ENCODE measurements at regions not wholly inside any gene's neighbourhood (a gene's known extent, or its start where the extent isn't known, plus 50 kb on each side); places are given as distances from the start of the nearest gene placed in this dataset.

DNA sequence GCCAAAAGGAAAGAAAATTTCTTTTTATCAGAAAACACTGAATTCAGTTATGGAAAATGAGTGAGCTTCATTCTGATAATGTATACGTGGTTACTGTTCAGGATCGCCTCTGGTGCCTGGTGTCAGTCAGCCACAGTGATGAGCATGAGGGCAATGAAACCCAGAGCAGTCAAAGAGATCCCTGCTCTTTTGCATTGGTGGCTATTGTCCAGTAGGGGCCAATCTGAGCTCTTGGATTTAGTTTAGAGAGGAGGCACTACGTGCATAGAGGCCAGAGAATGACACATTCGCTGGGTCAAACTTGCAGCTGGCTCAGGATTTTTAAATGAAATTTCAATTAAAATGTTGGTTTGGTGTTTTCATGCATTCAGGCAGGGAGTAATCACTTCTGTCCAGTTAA is 522.9 kb downstream of the TMEM182 start:
- no peak for DNase-seq

DNA sequence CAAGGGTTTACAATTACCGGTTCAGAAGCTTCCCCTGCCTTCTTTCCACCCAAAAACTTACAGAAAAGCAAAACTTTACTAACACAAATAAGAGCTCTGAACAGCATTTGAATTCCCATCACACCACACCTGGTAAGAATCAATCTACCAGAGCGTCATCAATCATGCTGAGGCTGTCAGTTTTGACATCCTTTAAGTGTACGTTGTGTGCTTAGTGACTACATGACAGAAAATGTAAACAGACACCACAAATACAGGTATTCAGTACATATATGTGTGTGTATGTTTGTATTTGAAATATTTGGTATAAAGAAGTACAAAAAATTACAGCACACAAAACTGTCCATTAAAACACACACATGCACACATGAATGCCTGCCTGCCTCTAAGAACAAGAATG is 523.5 kb downstream of the TMEM182 start:
- DNase-seq, result no peak

DNA sequence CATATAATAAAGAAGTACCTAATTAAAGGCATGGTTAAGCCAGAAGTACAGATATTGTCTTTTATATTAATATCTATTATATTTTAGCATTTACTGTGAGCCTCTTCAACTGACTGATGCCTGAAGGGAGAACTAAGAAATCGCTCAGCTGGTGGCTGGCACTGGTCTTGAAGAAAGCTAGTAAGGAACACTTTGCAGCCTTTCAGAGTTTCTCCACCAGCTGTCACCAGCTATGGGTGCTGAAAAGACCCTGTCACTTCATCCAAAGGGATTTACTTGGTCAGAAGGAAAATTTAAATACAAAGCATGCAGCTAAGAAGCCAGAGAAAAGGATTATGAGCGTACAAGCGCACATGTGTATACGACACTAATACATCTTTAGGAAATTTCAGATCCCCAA is 525.9 kb downstream of the TMEM182 start:
- DNase-seq, result no peak

DNA sequence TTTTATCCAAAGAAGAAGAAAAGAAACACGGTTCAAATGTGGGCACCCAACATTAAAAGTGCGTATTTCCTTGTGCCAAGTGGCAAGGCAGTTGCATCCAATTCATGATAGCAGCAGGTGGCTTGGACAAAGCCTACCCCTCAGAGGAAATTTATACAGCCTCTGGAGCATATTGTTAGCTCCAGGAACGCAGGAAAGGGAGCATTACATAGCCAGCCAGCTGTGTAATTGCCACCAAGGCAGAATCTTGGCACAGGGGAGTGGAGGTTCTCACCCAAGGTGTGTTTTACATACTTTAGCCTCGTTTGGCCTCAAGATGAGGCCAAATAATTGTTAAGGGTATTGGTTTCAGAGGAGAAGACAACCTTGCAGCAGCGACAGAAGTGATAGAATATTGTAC is 526.9 kb downstream of the TMEM182 start:
- DNase-seq, result no peak

DNA sequence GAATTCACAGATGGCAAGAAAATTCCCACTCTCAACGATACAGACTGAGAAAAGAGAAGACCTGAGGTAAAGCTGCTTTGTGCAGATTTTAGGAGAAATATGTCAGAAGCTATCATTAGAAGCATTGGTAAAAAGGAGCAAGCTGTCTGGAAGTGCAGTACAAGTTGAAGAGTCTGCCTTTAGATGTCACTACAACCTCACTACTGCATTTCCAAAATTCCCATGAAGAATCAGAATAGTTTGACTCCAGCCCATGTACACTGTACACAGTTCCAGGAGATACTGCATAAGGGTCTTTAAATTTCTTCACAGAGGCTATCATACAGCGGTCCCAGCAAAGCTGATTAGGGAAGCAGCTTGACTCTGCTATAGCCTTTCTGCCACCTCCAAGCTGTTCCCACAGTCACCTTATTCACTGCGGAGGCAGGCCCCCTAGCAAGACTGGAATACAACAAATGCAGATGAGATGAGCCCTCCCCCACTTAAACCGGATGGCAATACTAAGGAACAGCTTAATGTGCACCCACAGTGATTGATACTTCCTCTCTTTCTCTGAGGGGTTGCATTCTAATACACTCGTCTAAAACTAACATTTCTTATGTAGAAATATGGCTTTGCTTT is 527.4 kb downstream of the TMEM182 start:
- no peak for DNase-seq

DNA sequence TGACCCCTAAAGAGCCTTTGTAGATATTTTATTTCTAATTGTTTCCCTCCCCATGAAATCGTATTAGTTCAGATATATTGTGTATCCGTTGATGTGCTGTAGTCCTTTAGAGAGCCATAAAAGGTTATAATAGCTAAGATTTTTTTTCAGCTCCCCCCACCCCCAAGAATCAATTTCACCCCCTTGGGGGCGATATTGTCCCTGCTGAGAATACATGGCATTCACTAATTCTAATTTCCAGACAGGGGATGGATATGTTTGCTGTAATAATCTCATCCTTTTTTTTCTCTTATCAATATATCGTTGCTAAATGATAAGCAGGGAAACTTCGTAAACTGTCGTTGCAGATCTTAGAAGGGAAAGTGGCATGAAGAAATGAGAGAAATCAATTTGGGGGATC is 530.7 kb downstream of the TMEM182 start:
- no peak for DNase-seq

DNA sequence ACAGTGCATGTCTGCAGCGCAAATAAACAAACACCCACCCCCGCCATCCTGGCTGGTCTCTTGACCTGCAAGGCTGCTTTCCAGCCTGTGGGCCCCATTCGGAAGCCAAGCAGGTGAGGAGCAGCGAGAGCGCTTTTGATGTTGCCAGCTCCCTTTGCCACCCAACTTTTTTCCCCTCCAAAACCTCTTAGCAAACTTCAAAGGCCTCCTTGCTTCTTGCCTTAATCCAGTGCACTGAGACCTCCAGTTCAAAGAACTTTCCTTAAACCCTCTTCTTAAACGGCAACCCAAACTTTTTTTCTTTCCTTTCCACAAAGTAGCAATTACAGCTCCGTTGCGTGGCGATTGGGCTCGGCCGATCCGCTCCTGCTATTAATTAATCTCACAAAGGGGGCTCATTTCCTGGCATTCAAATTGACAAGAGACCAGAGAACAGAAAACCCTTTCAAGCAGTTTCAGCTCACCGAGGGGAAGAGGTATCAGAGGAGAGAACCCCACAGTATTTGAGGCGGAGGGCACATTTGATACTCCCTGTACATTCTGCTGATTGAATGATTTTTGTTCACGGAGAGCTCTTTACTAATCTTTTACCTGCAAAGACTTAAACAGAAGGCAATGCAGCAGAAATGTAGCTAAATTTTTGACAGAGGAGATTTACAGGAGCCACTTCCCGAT is 531.4 kb downstream of the TMEM182 start:
- DNase-seq, result no peak

DNA sequence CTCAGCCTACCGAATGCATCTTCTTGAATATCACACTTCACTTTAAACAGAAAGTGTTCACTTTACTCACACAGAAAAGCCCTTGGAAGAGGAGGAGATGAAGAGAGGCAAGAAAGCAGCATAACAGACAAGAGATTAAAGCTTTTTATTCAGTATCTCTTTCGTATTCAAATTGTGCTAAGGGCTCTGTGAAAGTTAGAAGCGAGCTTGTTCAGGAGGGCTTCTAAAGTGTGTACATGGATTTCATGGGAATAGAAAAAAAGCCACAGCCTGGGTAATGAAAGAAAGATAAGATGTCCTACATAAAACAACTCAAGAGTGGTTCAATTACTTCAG is 531.9 kb downstream of the TMEM182 start:
- DNase-seq, result no peak

DNA sequence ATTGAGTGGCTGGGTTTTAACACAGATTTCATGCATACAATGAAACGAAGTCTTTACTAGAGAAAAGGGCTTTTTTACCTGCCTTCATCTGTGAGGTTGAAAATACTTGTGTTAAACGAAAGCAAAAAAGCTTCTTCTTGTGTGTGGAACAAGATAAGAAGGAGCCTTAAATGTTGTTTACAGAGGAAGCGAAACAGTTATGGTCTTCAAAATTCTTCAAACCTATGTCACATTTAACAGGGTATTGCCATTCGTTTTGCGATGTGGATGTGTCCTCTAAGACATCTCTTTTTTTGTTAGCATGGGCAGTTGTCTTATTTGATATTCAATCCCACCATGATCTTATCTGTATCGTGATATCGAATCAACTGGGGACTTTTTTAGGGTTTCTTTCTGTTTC is 532.6 kb downstream of the TMEM182 start:
- DNase-seq, result no peak

DNA sequence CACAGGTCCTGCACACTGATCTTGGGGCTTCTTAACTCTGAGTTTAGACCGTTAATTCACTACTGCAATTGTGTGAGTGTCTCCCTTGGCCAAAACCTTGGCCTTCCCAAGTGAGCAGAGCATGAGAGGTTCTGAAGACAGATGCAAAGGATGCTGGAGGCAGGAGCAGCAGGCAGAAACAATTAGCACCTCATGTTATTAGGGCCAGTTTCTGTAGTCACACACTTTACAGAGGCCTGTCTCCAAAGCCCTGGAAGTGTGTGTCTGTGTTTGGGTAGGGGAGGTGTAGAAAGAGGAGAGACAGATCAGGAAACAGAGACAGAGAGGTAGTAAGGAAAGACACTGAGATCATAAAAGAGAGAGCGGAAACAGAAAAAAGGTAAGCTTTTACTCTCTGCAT is 533.8 kb downstream of the TMEM182 start:
- DNase-seq, result no peak

DNA sequence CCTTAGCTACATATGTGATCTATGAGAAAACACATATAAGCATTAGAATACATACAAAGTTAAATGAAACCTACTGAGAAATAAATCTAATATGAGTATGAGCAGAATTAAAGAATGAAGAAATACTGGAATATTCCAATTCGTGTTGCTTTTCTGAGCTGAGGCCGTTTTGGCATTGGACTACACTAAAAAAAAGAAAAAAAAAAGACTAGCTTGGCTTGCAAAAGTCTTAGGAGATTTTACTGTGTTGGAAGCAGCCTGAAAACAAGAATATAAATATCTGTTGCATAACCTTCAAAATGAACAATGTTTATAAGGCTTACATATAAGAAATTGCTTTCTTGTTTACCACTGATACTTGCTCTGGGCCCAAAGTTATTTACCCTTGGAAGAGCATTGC is 562.8 kb downstream of the TMEM182 start:
- no peak for DNase-seq

DNA sequence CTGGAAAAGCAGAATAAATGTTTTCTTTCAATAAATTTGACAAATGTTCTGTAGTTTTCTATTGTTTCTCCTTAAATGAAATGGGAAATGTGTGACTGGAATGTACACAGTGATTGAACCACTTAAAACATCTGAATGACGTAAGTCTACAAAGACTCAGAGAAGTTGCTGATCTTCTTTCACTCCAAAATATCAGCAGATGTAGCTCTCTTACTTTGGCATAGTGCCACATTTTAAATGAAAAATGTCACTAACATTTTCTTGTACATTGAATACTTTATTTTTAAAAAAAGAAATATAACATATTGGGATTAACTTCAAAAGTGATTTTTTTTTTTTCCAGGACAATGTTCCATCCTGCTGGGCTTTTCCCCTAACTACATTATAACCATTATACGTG is 565.6 kb downstream of the TMEM182 start:
- no peak for DNase-seq

DNA sequence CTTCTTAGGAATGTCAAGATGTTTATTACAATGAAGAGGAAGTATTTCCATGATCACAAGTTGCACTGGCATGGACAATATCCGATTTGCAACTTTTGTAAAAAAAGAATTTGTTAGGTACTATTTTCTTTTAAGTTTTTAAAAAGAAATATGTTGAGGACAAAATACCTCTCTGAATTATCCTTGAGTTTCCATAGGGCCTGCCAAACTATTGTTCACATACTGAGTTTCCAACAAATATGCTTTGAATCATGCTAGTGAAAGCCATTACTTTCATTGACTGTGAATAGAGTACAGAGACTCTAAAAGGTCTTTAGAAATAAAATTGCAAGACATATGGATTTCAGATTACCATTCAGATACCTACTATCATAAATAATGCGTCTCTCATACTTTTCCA is 566.1 kb downstream of the TMEM182 start:
- DNase-seq, result no peak

DNA sequence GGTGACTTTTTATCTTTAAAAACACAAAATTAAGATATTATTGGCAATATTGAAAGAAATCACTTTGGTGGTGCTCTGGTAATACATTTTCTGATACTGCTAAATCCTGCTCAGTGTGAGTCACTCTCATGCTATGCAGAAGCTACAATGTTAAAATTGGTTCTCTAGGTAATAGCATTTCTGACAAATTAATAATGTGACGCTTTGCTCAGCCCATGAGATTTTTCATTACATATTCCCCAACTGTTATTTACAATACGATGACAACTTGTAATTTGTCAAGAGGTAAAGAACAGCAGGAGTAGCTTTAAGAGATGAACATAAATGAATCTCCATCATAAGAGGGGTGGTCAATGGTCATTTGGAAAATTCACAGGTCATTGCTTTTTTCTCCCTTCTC is 573.6 kb downstream of the TMEM182 start:
- no peak for DNase-seq

DNA sequence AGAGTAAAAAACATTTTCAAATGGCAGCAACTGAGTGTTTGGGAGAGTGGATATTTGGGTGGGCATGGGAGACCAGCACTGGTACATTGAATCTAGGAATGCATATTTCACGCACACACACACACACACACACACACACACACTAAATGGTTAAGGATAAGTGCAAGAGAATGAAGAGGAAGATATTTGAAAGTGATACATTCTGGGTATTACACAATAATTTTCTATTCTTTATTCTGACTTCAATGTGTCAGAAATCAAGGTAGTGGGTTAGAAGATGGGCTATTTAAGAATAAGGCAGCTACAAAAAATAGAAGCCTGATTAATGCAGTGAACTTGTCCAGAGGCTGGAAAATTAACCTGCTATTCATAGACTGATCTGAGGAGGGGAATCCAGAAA is 577.0 kb downstream of the TMEM182 start:
- DNase-seq, result no peak

DNA sequence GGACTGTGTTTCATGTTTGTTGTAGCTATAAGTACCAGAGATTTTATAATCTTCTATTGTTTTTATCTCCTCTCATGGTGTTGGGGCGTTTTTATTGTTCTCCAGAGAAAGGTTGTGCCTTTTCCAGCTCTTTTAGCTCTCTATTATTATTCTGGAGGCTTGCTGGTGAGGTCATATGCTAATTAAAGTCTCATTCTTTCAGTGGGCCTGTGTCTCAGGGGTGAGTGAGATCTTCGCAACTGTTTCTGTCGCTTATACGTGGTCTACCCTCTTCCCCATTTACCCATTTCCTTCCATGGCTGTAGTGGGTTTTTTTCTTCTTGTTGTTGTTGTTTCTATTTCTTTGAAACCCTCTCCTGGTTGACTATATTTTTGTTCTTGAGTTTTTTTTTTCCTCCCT is 584.9 kb downstream of the TMEM182 start:
- DNase-seq, result no peak

DNA sequence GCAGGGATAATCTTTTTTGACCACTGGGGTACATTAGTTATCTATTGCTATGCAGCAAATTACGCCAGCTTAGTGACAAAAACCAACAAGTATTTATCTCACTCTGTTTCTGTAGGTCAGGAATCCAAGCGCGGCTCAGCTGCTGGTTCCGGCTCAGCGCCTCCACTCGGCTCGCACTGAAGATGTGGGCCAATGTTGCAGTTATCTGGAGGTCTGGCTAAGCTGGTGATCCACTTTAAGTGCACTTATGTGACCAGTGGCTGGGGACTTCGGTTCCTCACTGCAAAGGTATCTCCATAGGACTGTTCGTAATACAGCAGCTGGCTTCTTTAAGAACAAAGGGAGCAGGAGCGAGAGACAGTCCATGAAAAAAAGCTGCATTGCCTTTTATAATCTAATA is 591.9 kb downstream of the TMEM182 start:
- DNase-seq, result no peak

DNA sequence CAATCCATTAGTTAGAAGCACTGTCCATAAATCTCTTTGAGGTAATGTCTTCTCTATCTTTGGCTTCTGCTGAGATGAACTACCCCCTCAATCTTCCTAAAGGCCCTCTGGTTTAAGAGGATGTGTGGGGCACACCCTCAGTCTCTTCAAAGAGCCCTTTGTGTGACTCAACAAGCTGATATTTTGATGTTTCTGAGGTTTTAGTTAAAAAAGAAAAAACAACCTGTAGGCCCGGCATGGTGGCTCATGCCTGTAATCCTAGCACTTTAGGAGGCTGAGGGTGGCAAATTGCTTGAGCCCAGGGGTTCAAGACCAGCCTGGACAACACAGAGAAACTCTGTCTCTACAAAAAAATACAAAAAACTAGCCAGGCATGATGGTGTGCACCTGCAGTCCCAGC is 593.5 kb downstream of the TMEM182 start:
- DNase-seq, result no peak

DNA sequence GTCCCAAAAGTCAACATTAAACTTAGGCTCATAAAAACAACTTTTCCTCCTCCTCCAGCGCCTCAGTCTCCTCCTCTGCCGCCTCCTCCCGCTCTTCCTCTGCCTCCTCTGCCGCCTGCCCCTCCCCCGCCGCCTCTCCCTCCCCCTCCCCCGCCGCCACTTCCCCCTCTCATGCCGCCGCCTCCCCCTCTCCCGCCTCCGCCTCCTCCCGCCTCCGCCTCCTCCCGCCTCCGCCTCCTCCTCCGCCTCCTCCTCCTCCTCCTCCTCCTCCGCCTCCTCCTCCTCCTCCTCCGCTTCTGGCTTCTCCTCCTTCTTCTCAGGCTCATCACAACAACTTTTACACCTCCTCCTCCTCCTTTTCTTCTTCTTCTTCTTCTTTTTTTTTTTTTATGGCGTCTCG is 599.9 kb downstream of the TMEM182 start:
- no peak for DNase-seq

DNA sequence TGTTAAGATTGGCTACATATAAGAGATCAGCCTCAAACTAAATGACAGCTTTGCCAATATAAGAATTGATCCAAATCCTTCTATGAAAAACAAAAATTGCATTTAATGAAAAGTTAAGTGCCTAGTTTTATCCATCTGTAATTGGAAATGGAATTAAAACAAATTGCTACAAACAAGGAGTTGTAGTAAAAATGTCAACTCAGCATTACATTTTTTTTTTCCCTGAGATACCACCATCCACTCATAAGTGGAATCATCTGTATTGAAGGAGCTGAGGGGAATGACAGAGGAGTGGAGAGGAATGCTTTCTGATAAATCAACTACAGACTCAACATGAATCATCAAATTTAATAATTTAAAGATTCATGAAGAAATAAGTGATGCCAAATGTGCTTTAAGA is 601.8 kb downstream of the TMEM182 start:
- no peak for DNase-seq

DNA sequence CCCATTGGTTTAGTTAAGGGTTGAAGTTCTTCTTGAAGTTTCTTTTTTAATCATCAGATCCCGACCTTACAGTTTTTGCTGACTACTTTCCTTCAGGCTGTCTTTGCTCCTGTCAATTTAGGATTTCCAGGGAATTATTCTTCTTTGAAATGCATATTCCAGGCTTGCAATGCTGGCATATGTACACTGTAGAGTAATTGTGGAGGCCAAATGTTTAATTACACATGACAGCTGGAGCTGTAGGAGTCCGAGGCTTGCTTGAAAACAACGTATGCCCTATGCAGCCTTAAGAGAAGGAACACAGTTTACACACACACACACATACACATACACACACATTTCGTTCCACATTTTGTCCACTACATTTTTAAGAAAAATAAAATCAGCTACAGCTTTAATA is 602.3 kb downstream of the TMEM182 start:
- no peak for DNase-seq

DNA sequence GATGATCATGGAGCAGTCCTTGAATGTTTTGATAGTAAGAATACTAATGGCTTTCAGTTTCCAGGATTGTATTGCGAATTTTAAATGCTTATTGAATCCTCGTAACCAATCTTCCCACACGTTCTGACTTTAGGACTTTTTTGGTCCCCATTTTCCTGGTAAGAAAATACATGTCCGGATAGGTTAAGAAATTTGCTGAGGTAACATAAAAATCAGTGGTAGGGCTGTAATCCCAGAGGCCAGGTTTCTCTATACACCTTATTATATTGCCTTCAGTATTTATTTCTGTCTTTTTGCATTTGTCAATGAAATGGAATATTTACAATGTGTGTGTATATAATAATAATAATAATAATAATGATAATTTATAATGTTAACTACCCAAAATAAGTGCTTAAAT is 603.2 kb downstream of the TMEM182 start:
- no peak for DNase-seq

DNA sequence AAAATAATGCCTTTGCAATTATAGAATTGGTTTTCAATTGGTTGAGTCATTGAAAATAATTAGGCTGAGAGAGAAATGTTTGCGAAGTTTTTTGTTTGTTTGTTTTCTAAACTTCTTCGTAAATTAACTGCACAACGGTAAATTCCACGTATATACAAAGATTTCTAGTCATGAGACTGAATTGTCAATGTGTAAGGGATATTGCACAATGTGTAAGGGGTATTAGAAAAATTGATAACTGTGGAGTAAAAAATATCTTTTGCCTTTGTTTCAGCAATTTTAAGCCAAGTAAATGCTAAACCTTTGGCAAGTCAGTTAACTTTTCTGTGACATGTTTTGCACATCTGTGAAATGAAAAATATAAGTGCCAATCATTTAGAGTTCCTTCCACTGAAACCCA is 606.0 kb downstream of the TMEM182 start:
- DNase-seq, result no peak

DNA sequence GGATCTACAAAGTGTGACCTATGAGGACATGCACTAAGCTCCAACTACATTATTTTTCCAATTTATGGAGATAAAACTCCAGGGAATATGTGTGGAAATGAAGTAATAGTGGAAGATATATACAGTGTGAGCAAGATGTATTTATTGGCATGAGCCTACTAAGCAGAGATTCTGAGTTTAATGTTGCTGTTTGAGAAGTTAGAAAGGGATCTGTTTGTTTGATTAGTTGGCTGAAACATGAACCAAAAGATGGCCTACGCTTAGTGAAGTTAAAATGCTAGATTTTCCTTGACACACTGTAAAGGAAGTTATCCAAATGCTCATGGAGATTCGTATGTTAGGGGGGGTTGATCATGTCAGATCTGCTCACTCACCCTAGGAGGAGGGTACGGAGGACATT is 621.7 kb downstream of the TMEM182 start:
- DNase-seq, result no peak

DNA sequence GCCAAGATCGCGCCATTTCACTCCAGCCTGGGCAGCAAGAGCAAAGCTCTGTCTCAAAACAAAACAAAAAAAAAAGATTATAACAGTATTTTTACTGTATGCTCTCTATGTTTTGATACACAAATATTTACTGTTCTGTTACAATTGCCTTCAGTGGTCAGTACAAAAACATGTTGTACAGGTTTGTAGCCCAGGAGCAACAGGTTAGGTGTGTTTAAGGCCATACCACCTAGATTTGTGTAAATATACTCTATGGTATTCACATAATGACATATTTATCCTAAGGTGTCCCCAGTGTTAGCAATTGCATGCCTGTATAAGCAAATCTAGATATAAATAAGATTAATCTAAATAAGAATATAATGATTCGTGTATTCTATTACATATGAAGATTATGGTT is 625.0 kb downstream of the TMEM182 start:
- no peak for DNase-seq

DNA sequence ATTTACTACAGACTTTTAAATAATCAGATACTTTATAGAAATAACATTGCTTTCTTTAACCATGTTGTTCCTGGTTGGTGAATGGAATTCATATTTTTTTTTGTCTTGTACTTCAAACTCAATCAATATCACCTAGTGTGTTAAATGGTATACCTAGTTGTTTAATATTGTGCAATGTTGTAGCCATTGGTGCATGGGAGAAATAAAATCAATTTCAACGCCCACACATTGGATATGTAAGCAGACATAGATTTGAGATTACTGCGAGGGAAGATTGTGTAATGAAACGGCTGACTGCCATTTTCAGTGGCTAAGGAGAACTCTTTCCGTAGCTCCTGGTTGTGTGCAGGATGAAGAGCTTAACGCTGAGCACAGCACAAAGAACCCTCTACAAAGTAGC is 626.1 kb downstream of the TMEM182 start:
- no peak for DNase-seq

All from NCI-H69 (cell line).